HT1080 (cell line): ENCODE measurements at regions not wholly inside any gene's neighbourhood (a gene's known extent, or its start where the extent isn't known, plus 50 kb on each side); places are given as distances from the start of the nearest gene placed in this dataset.
"Not testable (repeated sequence)": the region's sequence is repeated elsewhere in the genome, so short reads cannot be mapped to it uniquely, and the experiment has no call there.

Experiments used
- DNase-seq: peaks from one replicate; pipeline ENCODE4 v3.0.0-alpha.2; 2015; ENCODE audit warnings: low read depth

DNA sequence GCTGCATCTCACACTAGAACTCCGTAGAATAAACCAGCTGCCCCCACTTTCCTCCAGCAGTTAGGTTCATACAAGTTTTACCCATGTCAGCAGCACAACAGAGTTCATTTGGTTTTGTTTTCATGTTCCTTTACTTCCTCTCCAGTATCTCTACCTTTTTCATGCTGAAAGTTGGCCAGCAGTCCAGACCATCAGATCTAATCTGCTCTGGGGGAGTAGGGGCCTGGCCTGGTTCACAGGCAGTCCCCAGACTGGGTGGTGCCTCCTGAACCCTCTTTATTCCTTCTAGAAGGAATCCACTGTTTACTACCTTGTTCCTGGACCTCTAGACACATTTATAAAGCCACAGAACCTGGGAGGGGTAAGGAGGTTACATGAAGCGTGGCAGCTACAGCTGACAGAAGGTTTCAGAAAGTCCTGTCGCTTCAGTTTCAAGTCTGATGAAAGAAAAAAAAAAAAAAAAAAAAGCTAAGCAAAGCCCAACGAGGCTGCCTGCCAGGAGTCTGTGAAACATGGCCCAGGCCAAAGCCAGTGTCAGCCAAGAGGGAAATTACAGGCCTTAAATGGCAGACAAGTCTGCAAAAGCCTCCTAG, 184.6 kb upstream of the JUN start:
- no peak for DNase-seq

DNA sequence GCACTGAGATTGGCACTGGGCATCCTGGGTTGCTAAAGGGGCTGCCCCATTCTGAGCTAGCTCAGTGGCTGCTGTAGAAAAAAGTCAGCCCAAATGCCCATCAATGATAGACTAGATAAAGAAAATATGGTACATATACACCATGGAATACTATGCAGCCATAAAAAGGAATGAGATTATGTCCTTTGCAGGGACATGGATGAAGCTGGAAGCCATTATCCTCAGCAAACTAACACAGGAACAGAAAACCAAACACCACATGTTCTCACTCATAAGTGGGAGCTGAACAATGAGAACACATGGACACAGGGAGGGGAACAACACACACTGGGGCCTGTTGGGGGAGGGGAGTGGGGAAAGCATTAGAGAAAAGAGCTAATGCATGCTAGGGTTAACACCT, 185.3 kb upstream of the JUN start:
- not testable (repeated sequence) for DNase-seq

- no peak for DNase-seq
Observed at GRCh38 chr1:58971629-58972140, 187.8 kb upstream of the JUN start.

- DNase-seq, result no peak
Observed at GRCh38 chr1:58975888-58976287, 192.0 kb upstream of the JUN start.

DNA sequence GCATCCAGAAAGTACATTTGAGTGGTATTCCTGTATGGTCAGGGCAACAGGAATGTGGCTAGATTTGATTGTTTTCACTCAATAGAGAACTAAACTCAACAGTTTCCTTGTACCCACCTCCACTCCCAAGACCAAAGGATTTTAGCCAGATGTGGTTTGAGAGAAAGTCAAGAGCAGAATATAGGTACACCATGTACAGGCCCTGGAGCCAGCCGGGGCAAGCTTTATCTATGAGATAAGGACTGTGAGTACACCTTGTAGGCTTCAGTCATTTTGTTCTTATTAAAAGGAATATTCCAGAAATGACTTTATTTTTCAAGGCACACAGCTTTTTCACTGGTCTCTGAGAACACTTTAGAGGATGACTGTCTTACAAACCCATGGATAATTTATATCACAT, 192.4 kb upstream of the JUN start:
- no peak for DNase-seq

DNA sequence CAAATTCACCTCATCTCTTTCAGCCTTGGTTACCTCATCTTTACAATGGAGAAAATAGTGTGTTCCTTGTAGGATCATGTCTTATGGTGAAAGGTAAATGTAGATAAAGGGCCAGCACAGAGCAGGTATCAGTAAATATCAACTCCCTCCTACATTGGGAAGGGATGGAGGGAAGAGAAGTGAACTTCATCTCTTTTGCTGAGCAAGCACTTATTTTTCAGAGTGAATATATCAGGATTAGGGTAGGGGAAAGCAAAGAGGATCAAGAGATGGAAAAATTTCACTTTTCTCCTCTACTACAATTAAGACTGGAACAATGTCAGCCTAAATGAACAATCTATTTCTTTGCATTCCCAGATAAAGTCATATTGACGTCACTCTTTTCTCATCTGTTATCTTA, 193.8 kb upstream of the JUN start:
- DNase-seq, result no peak

DNA sequence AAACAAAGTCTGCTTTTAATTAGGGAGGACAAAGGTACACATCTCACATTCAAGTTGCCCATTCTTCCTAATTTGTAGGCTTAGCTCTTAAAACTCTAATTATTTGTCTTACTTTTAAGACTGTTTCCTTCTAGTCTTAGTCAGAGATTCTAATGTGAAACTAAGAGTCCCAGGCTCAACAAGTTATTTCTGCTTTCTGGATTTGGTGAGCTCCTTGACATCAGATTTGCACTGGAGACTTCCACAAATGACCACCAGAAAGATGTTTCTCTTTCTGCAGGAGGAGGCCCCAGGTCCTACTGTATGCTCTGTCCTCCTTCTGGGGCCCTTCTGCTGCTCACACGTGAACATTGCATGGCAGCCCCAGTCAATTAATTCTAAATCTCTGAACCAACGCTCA, 194.2 kb upstream of the JUN start:
- no peak for DNase-seq

GRCh38 chr1:58979086-58979485, 195.2 kb upstream of the JUN start:
- peak; percentile 39 for DNase-seq

GRCh38 chr1:58979677-58980076, 195.8 kb upstream of the JUN start:
- DNase-seq, result no peak

- no peak for DNase-seq
Observed at GRCh38 chr1:58981392-58981791, 197.5 kb upstream of the JUN start.

GRCh38 chr1:58982259-58982998, 198.6 kb upstream of the JUN start:
- DNase-seq, result no peak

DNA sequence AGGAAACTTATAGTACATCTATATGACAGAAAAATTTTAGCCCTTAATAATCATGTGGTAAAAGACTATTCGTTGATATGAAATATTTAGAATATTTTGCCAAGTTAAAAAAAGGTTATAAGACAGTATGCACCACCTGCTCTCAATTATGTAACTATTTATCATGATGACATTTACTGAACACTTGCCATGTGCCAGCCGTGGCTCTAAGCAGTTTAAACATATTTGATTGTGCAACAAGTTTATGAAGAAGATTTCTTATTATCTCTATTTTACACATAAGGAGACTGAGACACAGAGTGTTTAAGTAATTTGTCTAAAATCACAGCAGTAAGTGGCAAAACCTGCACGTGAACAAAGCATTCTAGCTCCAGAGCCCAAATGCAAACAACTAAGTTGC, 199.3 kb upstream of the JUN start:
- DNase-seq, result no peak

DNA sequence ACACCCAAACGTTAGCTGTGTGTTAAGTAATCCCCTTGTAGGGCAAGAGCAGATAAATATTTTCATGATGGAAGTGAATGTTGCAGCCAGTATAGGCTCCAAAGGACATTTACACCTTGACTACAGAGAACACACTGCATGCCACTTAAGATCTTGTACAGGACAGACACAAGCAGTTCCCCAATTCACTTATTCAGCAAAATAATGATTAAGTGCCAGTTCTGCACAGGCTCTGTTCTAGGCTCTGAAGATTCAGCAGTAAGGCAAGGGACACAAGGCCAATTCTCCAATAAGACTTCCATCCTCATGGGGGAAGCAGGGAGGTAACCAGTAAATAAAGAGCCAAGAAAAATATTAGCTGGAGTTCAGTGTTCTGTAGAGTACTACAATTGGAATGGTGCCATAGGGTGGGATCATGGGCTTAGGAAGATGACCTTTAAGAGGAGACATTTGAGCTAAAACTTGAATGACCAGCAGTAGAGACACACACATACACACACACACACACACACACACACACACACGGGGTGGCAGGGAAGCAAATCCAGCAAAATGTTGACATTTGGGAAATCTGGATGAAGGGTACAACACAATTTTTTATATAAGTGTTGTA, 199.9 kb upstream of the JUN start:
- DNase-seq, result no peak

DNA sequence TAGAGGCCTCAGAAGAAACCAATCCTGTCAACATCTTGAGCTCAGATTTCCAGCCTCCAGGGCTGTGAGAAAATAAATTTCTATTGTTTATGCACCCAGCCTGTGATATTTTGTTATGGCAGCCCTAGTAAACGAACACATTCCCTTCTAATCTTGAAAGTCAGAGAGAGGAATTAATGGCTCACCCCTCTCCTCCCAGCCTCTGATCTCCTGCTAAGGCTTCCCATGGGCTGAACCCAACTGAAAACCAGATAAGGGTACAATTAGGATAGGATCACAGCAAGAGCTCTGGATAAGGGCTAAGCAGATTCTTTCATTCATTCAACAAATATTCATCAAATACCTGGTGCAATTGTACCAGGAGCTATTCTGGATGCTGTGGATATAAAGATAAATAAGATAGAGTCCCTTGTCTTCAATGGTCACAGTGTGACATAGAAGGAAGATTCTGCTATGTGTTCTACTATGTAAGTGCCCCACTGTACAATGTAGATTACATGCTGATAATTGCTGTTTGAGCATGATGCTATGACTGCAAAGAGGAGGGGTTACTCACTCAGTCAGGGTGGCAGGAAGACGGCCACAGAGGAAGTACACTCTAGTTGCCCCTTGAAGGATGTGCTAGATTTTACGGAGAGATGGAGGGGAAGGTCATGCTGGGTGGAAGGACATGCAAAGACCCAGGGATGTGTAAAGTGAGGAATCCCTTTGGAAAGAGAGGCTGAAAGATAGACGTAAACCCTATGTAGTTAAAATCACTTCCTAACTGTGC, 203.3 kb upstream of the JUN start:
- no peak for DNase-seq

GRCh38 chr1:58988752-58989151, 204.9 kb upstream of the JUN start:
- DNase-seq, result no peak

DNA sequence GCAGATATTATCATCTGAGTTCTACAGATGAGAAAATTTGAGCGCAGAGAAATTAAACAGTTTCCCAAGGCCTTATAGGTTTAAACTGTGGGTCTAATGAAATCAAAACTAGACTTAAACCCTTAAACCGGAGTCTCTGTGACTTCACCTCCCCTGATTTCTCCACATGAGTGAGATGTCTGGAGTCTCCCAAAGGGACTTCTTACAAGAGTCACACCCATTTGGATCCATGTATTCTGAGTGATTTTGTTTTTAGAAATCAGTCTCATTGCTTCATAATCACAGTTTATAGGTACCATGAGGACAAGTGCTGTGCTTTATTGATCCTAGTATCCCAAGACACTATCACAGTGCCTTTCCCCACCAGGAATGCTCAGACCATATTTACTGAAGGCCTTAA, 206.0 kb upstream of the JUN start:
- no peak for DNase-seq

- DNase-seq, result no peak
Observed at GRCh38 chr1:58991305-58991704, 207.5 kb upstream of the JUN start.

GRCh38 chr1:58992643-58993042, 208.8 kb upstream of the JUN start:
- DNase-seq, result no peak

- DNase-seq, result no peak
Observed at GRCh38 chr1:58993403-58993802, 209.6 kb upstream of the JUN start.

DNA sequence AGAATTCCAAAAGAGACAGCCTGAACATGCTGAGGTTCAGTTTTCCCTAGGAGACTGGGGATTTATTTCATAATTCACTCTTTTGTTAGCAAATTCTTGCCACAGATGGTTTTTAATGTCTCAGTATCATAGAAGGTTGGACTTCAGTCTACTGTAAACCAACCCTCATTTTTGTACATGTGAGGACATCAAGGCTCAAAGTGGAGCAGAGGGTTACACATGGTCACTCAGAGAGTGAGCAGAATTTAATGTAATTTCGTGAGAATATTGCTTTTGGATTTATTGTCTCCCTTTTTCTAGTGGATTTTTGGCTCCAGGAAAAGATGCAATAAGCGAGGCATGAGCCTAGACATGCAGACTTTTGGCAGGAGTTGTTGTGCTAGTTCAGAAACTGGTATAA, 210.8 kb upstream of the JUN start:
- DNase-seq, result no peak

- no peak for DNase-seq
Observed at GRCh38 chr1:58996341-58997059, 212.7 kb upstream of the JUN start.
